KMS-11 (cell line): ENCODE measurements at regions not wholly inside any gene's neighbourhood (a gene's known extent, or its start where the extent isn't known, plus 50 kb on each side); places are given as distances from the start of the nearest gene placed in this dataset.
"Not testable (repeated sequence)": the region's sequence is repeated elsewhere in the genome, so short reads cannot be mapped to it uniquely, and the experiment has no call there.

ENCODE experiments used
- H2AFZ ChIP-seq: fragments of 200-600 bp; sonication (generic); 2 replicates; pipeline ENCODE4 v1.6.1; 2016; ENCODE audit warnings: antibody characterized with exemption, mixed run types, low read depth
- H3K27ac ChIP-seq: fragments of 200-600 bp; sonication (generic); 2 replicates; pipeline ENCODE4 v1.6.1; 2016; ENCODE audit warnings: mild to moderate bottlenecking, mixed run types
- H3K27me3 ChIP-seq: fragments of 200-600 bp; sonication (generic); 2 replicates; pipeline ENCODE4 v1.6.1; 2017; ENCODE audit warnings: mild to moderate bottlenecking, low read depth, mixed run types, moderate library complexity; ENCODE audit not compliant: insufficient read depth
- H3K36me3 ChIP-seq: fragments of 200-600 bp; sonication (generic); 2 replicates; pipeline ENCODE4 v1.6.1; 2017; ENCODE audit warnings: mild to moderate bottlenecking, mixed run types; ENCODE audit not compliant: insufficient read depth
- H3K4me1 ChIP-seq: fragments of 200-600 bp; sonication (generic); 2 replicates; pipeline ENCODE4 v1.6.1; 2016; ENCODE audit warnings: mild to moderate bottlenecking, low read depth, mixed run types; ENCODE audit not compliant: poor library complexity, severe bottlenecking
- H3K4me2 ChIP-seq: fragments of 200-600 bp; sonication (generic); 2 replicates; pipeline ENCODE4 v1.7.0; 2016; ENCODE audit warnings: mild to moderate bottlenecking, mixed run types
- H3K4me3 ChIP-seq: fragments of 200-600 bp; sonication (generic); IDR thresholded peaks from 2 replicates; pipeline ENCODE4 v1.6.1; 2017; ENCODE audit warnings: low read depth, low read length, mixed read lengths; ENCODE audit not compliant: insufficient read depth
- H3K79me2 ChIP-seq: fragments of 200-600 bp; sonication (generic); 2 replicates; pipeline ENCODE4 v1.6.1; 2016; ENCODE audit warnings: low read depth, mixed run types; ENCODE audit not compliant: insufficient read depth
- H3K9ac ChIP-seq: fragments of 200-600 bp; sonication (generic); 2 replicates; pipeline ENCODE4 v1.6.1; 2016; ENCODE audit warnings: mild to moderate bottlenecking, mixed run types
- H4K20me1 ChIP-seq: fragments of 200-600 bp; sonication (generic); 2 replicates; pipeline ENCODE4 v1.6.1; 2016; ENCODE audit warnings: mild to moderate bottlenecking, mixed run types; ENCODE audit not compliant: insufficient read depth
- CTCF ChIP-seq: fragments of 200-600 bp; sonication (generic); conservative IDR thresholded peaks from 2 replicates; pipeline ENCODE4 v1.6.1; 2017; ENCODE audit warnings: low read depth, mild to moderate bottlenecking, antibody characterized with exemption, low read length, moderate library complexity, mixed read lengths

- not testable (repeated sequence) for H3K9ac ChIP-seq, H3K27me3 ChIP-seq, H4K20me1 ChIP-seq
Observed at GRCh38 chr18:5830902-5831301, 64.4 kb downstream of the TMEM200C start.

GRCh38 chr18:5828913-5829312 is 66.4 kb downstream of the TMEM200C start:
- no peaks in the 10 kb centered on the region for H3K36me3 ChIP-seq
- H3K4me3 ChIP-seq = no peak overlapping the region
- no peak overlapping the region for H3K27ac ChIP-seq
- no peaks in the 10 kb centered on the region for H3K4me1 ChIP-seq
- no peak overlapping the region for H2AFZ ChIP-seq
- H3K9ac ChIP-seq = no peak overlapping the region
- H4K20me1 ChIP-seq = no peaks in the 10 kb centered on the region
- H3K27me3 ChIP-seq = no peaks in the 10 kb centered on the region
- no peaks in the 10 kb centered on the region for H3K79me2 ChIP-seq
- no peak for TF ChIP-seq CTCF
- H3K4me2 ChIP-seq = no peak overlapping the region

More at GRCh38 chr18:5830902-5831301, 64.4 kb downstream of the TMEM200C start:
- not testable (repeated sequence) for H2AFZ ChIP-seq, H3K4me2 ChIP-seq, H3K79me2 ChIP-seq, H3K27ac ChIP-seq, H3K4me3 ChIP-seq, H3K4me1 ChIP-seq, H3K36me3 ChIP-seq

- no peak overlapping the region for H3K4me2 ChIP-seq
- TF ChIP-seq CTCF = no peak
- no peaks in the 10 kb centered on the region for H3K27me3 ChIP-seq
- no peak overlapping the region for H3K27ac ChIP-seq
- H3K36me3 ChIP-seq = no peaks in the 10 kb centered on the region
- no peaks in the 10 kb centered on the region for H3K4me1 ChIP-seq
- no peaks in the 10 kb centered on the region for H3K79me2 ChIP-seq
- H3K9ac ChIP-seq = no peak overlapping the region
- no peaks in the 10 kb centered on the region for H4K20me1 ChIP-seq
- no peak overlapping the region for H2AFZ ChIP-seq
- H3K4me3 ChIP-seq = no peak overlapping the region
Observed at GRCh38 chr18:5825663-5826062, 69.7 kb downstream of the TMEM200C start.

GRCh38 chr18:5824370-5824984 is 70.8 kb downstream of the TMEM200C start:
- no peaks in the 10 kb centered on the region for H3K79me2 ChIP-seq
- no peaks in the 10 kb centered on the region for H4K20me1 ChIP-seq
- no peak overlapping the region for H3K27ac ChIP-seq
- H3K4me1 ChIP-seq = no peaks in the 10 kb centered on the region
- no peaks in the 10 kb centered on the region for H3K36me3 ChIP-seq
- TF ChIP-seq CTCF = no peak
- no peaks in the 10 kb centered on the region for H3K27me3 ChIP-seq
- H3K4me2 ChIP-seq = no peak overlapping the region
- no peak overlapping the region for H3K4me3 ChIP-seq
- no peak overlapping the region for H2AFZ ChIP-seq
- no peak overlapping the region for H3K9ac ChIP-seq

- Histone ChIP-seq H3K4me3 (no peak overlapping the region), H2AFZ (no peak overlapping the region), H3K4me2 (no peak overlapping the region), H3K27ac (no peak overlapping the region), H3K27me3 (no peaks in the 10 kb centered on the region), H3K79me2 (no peaks in the 10 kb centered on the region), H3K4me1 (no peaks in the 10 kb centered on the region), H3K9ac (no peak overlapping the region), H3K36me3 (no peaks in the 10 kb centered on the region; the same call in 1 of the 2 replicates), H4K20me1 (no peaks in the 10 kb centered on the region)
- TF ChIP-seq CTCF = no peak
Observed at GRCh38 chr18:5817816-5818215, 77.5 kb downstream of the TMEM200C start.
